ENCODE measurements at regions not wholly inside any gene's neighbourhood (a gene's known extent, or its start where the extent isn't known, plus 50 kb on each side); places are given as distances from the start of the nearest gene placed in this dataset.

- H3K27me3 ChIP-seq (ENCODE audit: insufficient read depth, poor library complexity, severe bottlenecking) = no peaks in the 10 kb centered on the region
- ATAC-seq (ENCODE audit: low read depth) (no peak), DNase-seq (ENCODE audit: low spot score) (no peak)
These were observed 163.3 kb downstream of the DACT1 start for GRCh38 chr14:58801086-58801485.

GRCh38 chr14:58805057-58805456 is 167.3 kb downstream of the DACT1 start:
- Histone ChIP-seq H3K36me3 (ENCODE audit: low read depth) (no peaks in the 10 kb centered on the region), H3K4me3 (ENCODE audit: severe bottlenecking) (no peak overlapping the region), H3K4me1 (ENCODE audit: insufficient read depth, poor library complexity, severe bottlenecking) (peaks cover 17% of the 10 kb centered on the region), H3K27me3 (ENCODE audit: insufficient read depth, poor library complexity, severe bottlenecking) (no peaks in the 10 kb centered on the region), H3K27ac (ENCODE audit: poor library complexity, severe bottlenecking) (no peak overlapping the region), H3K9me3 (ENCODE audit: severe bottlenecking) (no peaks in the 10 kb centered on the region)
- no peak for TF ChIP-seq CTCF (IDR thresholded peaks at IDR 0.05; ENCODE audit: poor library complexity, severe bottlenecking)
- DNase-seq (ENCODE audit: low spot score) (no peak), ATAC-seq (ENCODE audit: low read depth) (no peak)

More at GRCh38 chr14:58801086-58801485, 163.3 kb downstream of the DACT1 start:
- Histone ChIP-seq H3K4me3 (ENCODE audit: severe bottlenecking) (no peak overlapping the region), H3K27ac (ENCODE audit: poor library complexity, severe bottlenecking) (no peak overlapping the region), H3K36me3 (ENCODE audit: low read depth) (no peaks in the 10 kb centered on the region), H3K4me1 (ENCODE audit: insufficient read depth, poor library complexity, severe bottlenecking) (no peaks in the 10 kb centered on the region), H3K9me3 (ENCODE audit: severe bottlenecking) (no peaks in the 10 kb centered on the region)
- no peak for TF ChIP-seq CTCF (IDR thresholded peaks at IDR 0.05; ENCODE audit: poor library complexity, severe bottlenecking)

- H3K27ac ChIP-seq (ENCODE audit: poor library complexity, severe bottlenecking) = no peak overlapping the region
- H3K4me3 ChIP-seq (ENCODE audit: severe bottlenecking) = no peak overlapping the region
- no peaks in the 10 kb centered on the region for H3K27me3 ChIP-seq (ENCODE audit: insufficient read depth, poor library complexity, severe bottlenecking)
- H3K9me3 ChIP-seq (ENCODE audit: severe bottlenecking) = no peaks in the 10 kb centered on the region
- ATAC-seq (ENCODE audit: low read depth) = peak; percentile 51; the same call in 2 of the 3 replicates
- no peak for DNase-seq (ENCODE audit: low spot score)
- no peak for TF ChIP-seq CTCF (IDR thresholded peaks at IDR 0.05; ENCODE audit: poor library complexity, severe bottlenecking)
- H3K36me3 ChIP-seq (ENCODE audit: low read depth) = no peaks in the 10 kb centered on the region
- H3K4me1 ChIP-seq (ENCODE audit: insufficient read depth, poor library complexity, severe bottlenecking) = peaks cover 17% of the 10 kb centered on the region
These were observed 168.0 kb downstream of the DACT1 start for GRCh38 chr14:58805605-58806409.

GRCh38 chr14:58807191-58807590 is 169.4 kb downstream of the DACT1 start:
- Histone ChIP-seq H3K27me3 (ENCODE audit: insufficient read depth, poor library complexity, severe bottlenecking) (no peaks in the 10 kb centered on the region), H3K4me1 (ENCODE audit: insufficient read depth, poor library complexity, severe bottlenecking) (peaks cover 17% of the 10 kb centered on the region), H3K9me3 (ENCODE audit: severe bottlenecking) (no peaks in the 10 kb centered on the region), H3K4me3 (ENCODE audit: severe bottlenecking) (no peak overlapping the region), H3K36me3 (ENCODE audit: low read depth) (no peaks in the 10 kb centered on the region), H3K27ac (ENCODE audit: poor library complexity, severe bottlenecking) (no peak overlapping the region)
- DNase-seq (ENCODE audit: low spot score) = no peak
- TF ChIP-seq CTCF (IDR thresholded peaks at IDR 0.05; ENCODE audit: poor library complexity, severe bottlenecking) = no peak
- peak; percentile 30; the same call in 1 of the 3 replicates for ATAC-seq (ENCODE audit: low read depth)

- H3K27me3 ChIP-seq (ENCODE audit: insufficient read depth, poor library complexity, severe bottlenecking) = no peaks in the 10 kb centered on the region
- peak; percentile 77 for ATAC-seq (ENCODE audit: low read depth)
- no peak overlapping the region for H3K27ac ChIP-seq (ENCODE audit: poor library complexity, severe bottlenecking)
- peaks cover 17% of the 10 kb centered on the region for H3K4me1 ChIP-seq (ENCODE audit: insufficient read depth, poor library complexity, severe bottlenecking)
- no peak for TF ChIP-seq CTCF (IDR thresholded peaks at IDR 0.05; ENCODE audit: poor library complexity, severe bottlenecking)
- no peaks in the 10 kb centered on the region for H3K36me3 ChIP-seq (ENCODE audit: low read depth)
- no peaks in the 10 kb centered on the region for H3K9me3 ChIP-seq (ENCODE audit: severe bottlenecking)
- no peak for DNase-seq (ENCODE audit: low spot score)
- H3K4me3 ChIP-seq (ENCODE audit: severe bottlenecking) = no peak overlapping the region
These were observed 171.1 kb downstream of the DACT1 start for GRCh38 chr14:58808828-58809227.

Measured in RWPE2 (cell line).